Nephron (organoid): ENCODE measurements at regions not wholly inside any gene's neighbourhood (a gene's known extent, or its start where the extent isn't known, plus 50 kb on each side); places are given as distances from the start of the nearest gene placed in this dataset.

Source experiments
- H3K27ac Mint-ChIP-seq, 3 experiments: 2 replicates each; pipeline ENCODE4 v1.8.0; 2020; ENCODE audit warnings: mixed read lengths in 3 of 3, mild to moderate bottlenecking in 2 of 3, moderate library complexity in 1 of 3
- H3K27me3 Mint-ChIP-seq: 2 replicates; pipeline ENCODE4 v1.8.0; 2021; ENCODE audit warnings: low read depth, mild to moderate bottlenecking, moderate library complexity, mixed read lengths
- H3K36me3 Mint-ChIP-seq: 2 replicates; pipeline ENCODE4 v1.8.0; 2020; ENCODE audit warnings: low read depth, mixed read lengths
- H3K4me1 Mint-ChIP-seq: 2 replicates; pipeline ENCODE4 v1.8.0; 2020; ENCODE audit warnings: mixed read lengths
- H3K4me3 Mint-ChIP-seq, 3 experiments: 2 replicates each; pipeline ENCODE4 v1.8.0; 2020; ENCODE audit warnings: mild to moderate bottlenecking in 3 of 3, mixed read lengths in 3 of 3, moderate library complexity in 2 of 3
- H3K9me3 Mint-ChIP-seq: 2 replicates; pipeline ENCODE4 v1.8.0; 2020; ENCODE audit warnings: mixed read lengths
- TF ChIP-seq, protein P1 (sequence below), 3 experiments: fragments of 200-600 bp; sonication (generic); IDR thresholded peaks; one replicate each; pipeline ENCODE4 v1.5.0; 2021; ENCODE audit warnings: antibody characterized with exemption in 3 of 3; ENCODE audit not compliant: unreplicated experiment in 3 of 3

DNA sequence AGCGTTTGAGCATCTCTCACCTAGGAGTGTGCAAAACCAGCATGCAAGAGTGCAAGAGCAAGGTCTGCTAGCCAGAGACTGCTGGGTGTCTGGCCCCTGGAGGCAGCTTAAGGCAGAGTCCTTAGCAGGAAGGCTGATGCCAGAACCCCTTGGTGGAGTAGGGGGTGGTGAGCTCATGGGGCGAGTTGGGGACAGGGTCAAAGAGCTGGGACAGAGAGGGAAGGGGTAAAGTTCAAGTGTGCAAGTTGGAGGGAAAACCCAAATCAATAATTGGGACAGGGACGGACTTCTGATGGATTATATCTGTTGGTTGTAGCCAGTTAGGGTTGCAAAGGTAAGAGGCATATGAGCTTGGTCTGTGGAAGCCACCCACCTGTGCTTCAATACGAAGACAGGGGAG, 443.6 kb upstream of the CDH5 start:
- Mint-ChIP-seq H3K27ac (no peak overlapping the region), H3K9me3 (peaks cover 3% of the 10 kb centered on the region), H3K36me3 (no peaks in the 10 kb centered on the region), H3K4me3 (no peak overlapping the region), H3K4me1 (peaks cover 4% of the 10 kb centered on the region), H3K27me3 (peaks cover under 1% of the 10 kb centered on the region)
- TF ChIP-seq, protein P1, sequence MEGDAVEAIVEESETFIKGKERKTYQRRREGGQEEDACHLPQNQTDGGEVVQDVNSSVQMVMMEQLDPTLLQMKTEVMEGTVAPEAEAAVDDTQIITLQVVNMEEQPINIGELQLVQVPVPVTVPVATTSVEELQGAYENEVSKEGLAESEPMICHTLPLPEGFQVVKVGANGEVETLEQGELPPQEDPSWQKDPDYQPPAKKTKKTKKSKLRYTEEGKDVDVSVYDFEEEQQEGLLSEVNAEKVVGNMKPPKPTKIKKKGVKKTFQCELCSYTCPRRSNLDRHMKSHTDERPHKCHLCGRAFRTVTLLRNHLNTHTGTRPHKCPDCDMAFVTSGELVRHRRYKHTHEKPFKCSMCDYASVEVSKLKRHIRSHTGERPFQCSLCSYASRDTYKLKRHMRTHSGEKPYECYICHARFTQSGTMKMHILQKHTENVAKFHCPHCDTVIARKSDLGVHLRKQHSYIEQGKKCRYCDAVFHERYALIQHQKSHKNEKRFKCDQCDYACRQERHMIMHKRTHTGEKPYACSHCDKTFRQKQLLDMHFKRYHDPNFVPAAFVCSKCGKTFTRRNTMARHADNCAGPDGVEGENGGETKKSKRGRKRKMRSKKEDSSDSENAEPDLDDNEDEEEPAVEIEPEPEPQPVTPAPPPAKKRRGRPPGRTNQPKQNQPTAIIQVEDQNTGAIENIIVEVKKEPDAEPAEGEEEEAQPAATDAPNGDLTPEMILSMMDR (IDR thresholded peaks at IDR 0.05; ENCODE audit: unreplicated experiment in 3 of 3) = no peak

GRCh38 chr16:65919986-65920376, 446.5 kb upstream of the CDH5 start:
- H3K36me3 Mint-ChIP-seq = no peaks in the 10 kb centered on the region

DNA sequence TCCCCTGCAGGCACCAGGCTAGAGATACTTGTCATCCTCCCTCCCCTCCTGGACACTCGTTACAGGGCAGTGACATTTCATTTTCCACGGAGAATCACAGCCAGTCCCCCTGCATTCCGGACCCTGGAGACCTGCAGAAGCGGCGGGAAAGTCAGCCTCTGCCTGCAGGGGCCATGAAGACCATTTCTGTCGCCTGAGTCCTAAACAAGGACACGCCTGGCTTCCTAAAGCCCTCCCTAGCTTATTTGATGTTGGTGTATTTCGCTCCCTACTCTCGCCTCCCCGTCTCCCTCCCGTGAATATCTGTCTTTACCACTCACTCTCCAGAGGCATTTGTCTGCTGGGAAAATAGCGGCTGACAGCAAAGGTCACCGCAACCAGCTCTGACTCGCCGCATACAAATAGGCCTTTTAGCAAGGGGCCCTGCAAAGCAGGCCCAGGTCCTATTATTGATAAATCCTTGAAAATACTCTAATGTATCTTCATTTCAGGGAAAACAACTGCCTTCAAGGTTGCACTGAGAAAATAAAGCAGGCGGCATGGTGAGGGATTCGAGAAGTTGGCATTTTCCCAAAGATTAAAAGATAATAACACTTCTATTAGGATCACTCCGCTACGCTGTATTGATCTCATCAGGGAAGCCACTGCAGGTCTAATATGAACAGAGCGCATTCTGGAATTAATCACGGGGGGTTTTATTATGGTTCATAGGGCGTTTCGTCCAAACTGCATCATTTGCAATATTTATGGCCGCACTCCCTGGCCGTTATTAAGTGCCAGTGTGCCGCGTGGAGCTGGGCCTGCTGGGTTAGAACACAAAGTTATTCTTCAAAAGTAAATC, 447.1 kb upstream of the CDH5 start:
- H3K36me3 Mint-ChIP-seq = no peaks in the 10 kb centered on the region
- TF ChIP-seq, protein P1 (IDR thresholded peaks at IDR 0.05; ENCODE audit: unreplicated experiment in 3 of 3) = no peak
- no peak overlapping the region for H3K4me3 Mint-ChIP-seq
- H3K27ac Mint-ChIP-seq = peak overlapping the region in 2 of 3 experiments; percentile 2 to 12
- peaks cover 8% of the 10 kb centered on the region for H3K27me3 Mint-ChIP-seq
- H3K9me3 Mint-ChIP-seq = peaks cover 12% of the 10 kb centered on the region
- H3K4me1 Mint-ChIP-seq = peaks cover 4% of the 10 kb centered on the region

More at GRCh38 chr16:65919986-65920376, 446.5 kb upstream of the CDH5 start:
- Mint-ChIP-seq H3K4me1 (peaks cover 4% of the 10 kb centered on the region), H3K9me3 (peaks cover 12% of the 10 kb centered on the region), H3K27me3 (peaks cover 8% of the 10 kb centered on the region), H3K4me3 (no peak overlapping the region), H3K27ac (no peak overlapping the region)
- TF ChIP-seq, protein P1 (IDR thresholded peaks at IDR 0.05; ENCODE audit: unreplicated experiment in 3 of 3) = no peak

DNA sequence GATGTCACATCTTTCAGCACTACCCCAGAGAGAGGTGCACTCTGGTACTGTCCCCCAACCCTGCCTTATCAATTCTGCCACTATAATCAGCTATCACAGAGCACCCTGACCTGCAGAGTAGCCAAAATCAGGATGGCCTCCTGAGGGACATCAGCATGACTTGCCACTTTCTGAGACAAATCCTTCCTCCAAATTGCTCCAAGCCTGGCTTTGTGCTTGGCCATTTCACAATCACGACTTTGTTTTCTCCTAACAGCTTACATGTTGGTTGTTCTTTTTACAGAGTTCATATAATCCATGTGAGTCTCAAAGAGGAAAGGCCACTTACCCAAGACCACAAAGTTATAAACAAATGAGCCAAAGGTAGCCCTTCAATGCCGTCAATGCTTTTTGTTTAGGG, 449.0 kb upstream of the CDH5 start:
- Mint-ChIP-seq H3K27me3 (peaks cover 8% of the 10 kb centered on the region), H3K36me3 (no peaks in the 10 kb centered on the region), H3K27ac (no peak overlapping the region), H3K4me3 (no peak overlapping the region), H3K9me3 (peaks cover 16% of the 10 kb centered on the region), H3K4me1 (peaks cover 4% of the 10 kb centered on the region)
- TF ChIP-seq, protein P1 (IDR thresholded peaks at IDR 0.05; ENCODE audit: unreplicated experiment in 3 of 3) = no peak

DNA sequence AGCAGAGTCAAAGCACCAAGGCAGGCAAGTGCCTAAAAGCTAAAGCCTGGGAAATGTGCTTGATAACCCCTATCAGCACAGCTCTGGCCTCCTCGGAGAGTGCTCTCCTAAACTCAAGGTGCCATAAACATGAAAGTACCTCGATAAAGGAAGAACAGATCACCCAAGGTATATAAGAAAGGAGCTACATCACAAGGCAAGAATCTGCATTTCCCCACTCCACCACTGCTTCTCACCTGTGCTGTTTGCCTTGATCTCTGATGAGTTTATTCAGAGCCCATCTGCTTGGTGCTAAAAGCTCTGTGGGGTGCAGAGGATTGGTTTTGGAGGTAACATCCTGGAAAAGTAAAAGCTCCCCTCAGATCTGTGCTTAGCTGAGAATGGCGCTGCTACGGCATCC, 449.5 kb upstream of the CDH5 start:
- Mint-ChIP-seq H3K4me1 (peaks cover 4% of the 10 kb centered on the region), H3K9me3 (peaks cover 16% of the 10 kb centered on the region), H3K4me3 (no peak overlapping the region), H3K27ac (no peak overlapping the region), H3K36me3 (no peaks in the 10 kb centered on the region), H3K27me3 (peaks cover 8% of the 10 kb centered on the region)
- TF ChIP-seq, protein P1 (IDR thresholded peaks at IDR 0.05; ENCODE audit: unreplicated experiment in 3 of 3) = no peak

- peaks cover 5% of the 10 kb centered on the region for H3K4me1 Mint-ChIP-seq
- peaks cover 5% of the 10 kb centered on the region for H3K9me3 Mint-ChIP-seq
- H3K27me3 Mint-ChIP-seq = peaks cover 4% of the 10 kb centered on the region
- H3K4me3 Mint-ChIP-seq = no peak overlapping the region
- TF ChIP-seq, protein P1 (IDR thresholded peaks at IDR 0.05; ENCODE audit: unreplicated experiment in 3 of 3) = no peak
- H3K36me3 Mint-ChIP-seq = no peaks in the 10 kb centered on the region
- no peak overlapping the region for H3K27ac Mint-ChIP-seq
These were observed 456.2 kb upstream of the CDH5 start for GRCh38 chr16:65910291-65910690.
